ENCODE measurements at regions not wholly inside any gene's neighbourhood (a gene's known extent, or its start where the extent isn't known, plus 50 kb on each side); places are given as distances from the start of the nearest gene placed in this dataset.

- H3K9ac ChIP-seq (ENCODE audit: low read length): no peak overlapping the region
- H3K9me3 ChIP-seq (ENCODE audit: control insufficient read depth in 1 of 2, insufficient read depth in 1 of 2, low read depth in 1 of 2, low read length in 2 of 2): no peaks in the 10 kb centered on the region
- no peak overlapping the region for H3K27ac ChIP-seq (ENCODE audit: low read depth, low read length)
- ChIA-PET CTCF (no interaction called here), POLR2A (no interaction called here), RAD21 (ENCODE audit: low non-redundant PET in 1 of 2, low total read pairs in 2 of 2, uncharacterized antibody in 2 of 2, unreplicated experiment in 2 of 2) (no interaction called here)
- H3K4me3 ChIP-seq (replicated peaks in 1 of 2; ENCODE audit: low read depth in 1 of 2, low read length in 2 of 2): no peak overlapping the region
- no peak overlapping the region for H2AFZ ChIP-seq (ENCODE audit: low read depth, low read length, poor library complexity, severe bottlenecking)
- no peaks in the 10 kb centered on the region for H4K20me1 ChIP-seq (ENCODE audit: insufficient read depth)
- TF ChIP-seq EGR1 (IDR thresholded peaks at IDR 0.05; ENCODE audit: low read depth) (no peak), REST (IDR thresholded peaks at IDR 0.05; ENCODE audit: low read depth) (no peak), MAX (IDR thresholded peaks at IDR 0.05) (no peak), JUND (IDR thresholded peaks at IDR 0.05) (no peak), POLR2A (IDR thresholded peaks at IDR 0.05; ENCODE audit: borderline replicate concordance, extremely low read depth, insufficient read depth, insufficient read length) (no peak), POLR2AphosphoS5 (IDR thresholded peaks at IDR 0.05; ENCODE audit: low read depth, low read length) (no peak), RAD21 (IDR thresholded peaks at IDR 0.05; ENCODE audit: low read depth) (no peak), SRF (IDR thresholded peaks at IDR 0.05; ENCODE audit: low read depth) (no peak), SP1 (IDR thresholded peaks at IDR 0.05; ENCODE audit: low read depth) (no peak), CTCF (IDR thresholded peaks at IDR 0.05 in 2 of 3, conservative IDR thresholded peaks at IDR 0.05 in 1 of 3; ENCODE audit: borderline replicate concordance in 1 of 3, insufficient read depth in 1 of 3, low read depth in 2 of 3, low read length in 2 of 3) (no peak), CBX3 (IDR thresholded peaks at IDR 0.05; ENCODE audit: low read depth) (no peak), ATF3 (IDR thresholded peaks at IDR 0.05) (no peak), EZH2phosphoT487 (IDR thresholded peaks at IDR 0.05; ENCODE audit: borderline replicate concordance) (no peak), EZH2 (IDR thresholded peaks at IDR 0.05) (no peak), CEBPB (IDR thresholded peaks at IDR 0.05; ENCODE audit: low read depth) (no peak), FOSL1 (IDR thresholded peaks at IDR 0.05; ENCODE audit: low read depth) (no peak), ZNF274 (IDR thresholded peaks at IDR 0.05; ENCODE audit: low read depth, low read length) (no peak), ZBTB33 (IDR thresholded peaks at IDR 0.05; ENCODE audit: extremely low read depth, insufficient replicate concordance, low read length) (no peak), ELF1 (IDR thresholded peaks at IDR 0.05; ENCODE audit: borderline replicate concordance, low read depth) (no peak)
- H3K4me1 ChIP-seq (ENCODE audit: control insufficient read depth in 1 of 2, insufficient read depth in 2 of 2, low read length in 2 of 2): no peaks in the 10 kb centered on the region
- no peak overlapping the region for H3K4me2 ChIP-seq (ENCODE audit: low read length)
- BruUV-seq (replicated peaks): no TSS peak
- no peaks in the 10 kb centered on the region for H3K79me2 ChIP-seq (ENCODE audit: insufficient read depth, low read length)
- intact Hi-C loops (cut with micrococcal nuclease): no loop called here
- no peak for ATAC-seq
- DNase-seq (ENCODE audit: low read depth, low spot score): no peak
- H3K9me2 ChIP-seq (ENCODE audit: insufficient read depth): no peaks in the 10 kb centered on the region
- no peaks in the 10 kb centered on the region for H3K36me3 ChIP-seq (ENCODE audit: control insufficient read depth in 1 of 2, insufficient read depth in 2 of 2, low read length in 2 of 2)
- peaks cover 27% of the 10 kb centered on the region for H3K27me3 ChIP-seq (ENCODE audit: insufficient read depth, low read length)
These were observed 99.4 kb upstream of the TEX51 start for GRCh38 chr2:126799301-126799700.
